SIG-M5 (cell line): ENCODE measurements at regions not wholly inside any gene's neighbourhood (a gene's known extent, or its start where the extent isn't known, plus 50 kb on each side); places are given as distances from the start of the nearest gene placed in this dataset.
"Not testable (repeated sequence)": the region's sequence is repeated elsewhere in the genome, so short reads cannot be mapped to it uniquely, and the experiment has no call there.

Experiments used
- DNase-seq: peaks from one replicate; lab custom pipeline; 2025; lab: John Stamatoyannopoulos, UW

- no peak for DNase-seq
Measured at GRCh38 chr5:103860327-103860726, 297.7 kb upstream of the NUDT12 start.

GRCh38 chr5:103858367-103858766 is 295.8 kb upstream of the NUDT12 start:
- DNase-seq: not testable (repeated sequence)

GRCh38 chr5:103851091-103851490 is 288.5 kb upstream of the NUDT12 start:
- no peak for DNase-seq

GRCh38 chr5:103849934-103850333 is 287.3 kb upstream of the NUDT12 start:
- DNase-seq: no peak

- DNase-seq: no peak
Measured at GRCh38 chr5:103847060-103847459, 284.5 kb upstream of the NUDT12 start.

GRCh38 chr5:103842936-103843335 is 280.3 kb upstream of the NUDT12 start:
- no peak for DNase-seq

- no peak for DNase-seq
Measured at GRCh38 chr5:103840600-103840999, 278.0 kb upstream of the NUDT12 start.

GRCh38 chr5:103834216-103834615 is 271.6 kb upstream of the NUDT12 start:
- DNase-seq: no peak

GRCh38 chr5:103829585-103829984 is 267.0 kb upstream of the NUDT12 start:
- no peak for DNase-seq

GRCh38 chr5:103827976-103828375 is 265.4 kb upstream of the NUDT12 start:
- DNase-seq: no peak

- no peak for DNase-seq
Measured at GRCh38 chr5:103821361-103821760, 258.8 kb upstream of the NUDT12 start.

GRCh38 chr5:103808464-103809106 is 246.0 kb upstream of the NUDT12 start:
- no peak for DNase-seq

GRCh38 chr5:103804711-103805110 is 242.1 kb upstream of the NUDT12 start:
- no peak for DNase-seq

GRCh38 chr5:103801681-103802080 is 239.1 kb upstream of the NUDT12 start:
- DNase-seq: no peak

GRCh38 chr5:103800741-103801495 is 238.3 kb upstream of the NUDT12 start:
- no peak for DNase-seq

GRCh38 chr5:103793595-103794182 is 231.1 kb upstream of the NUDT12 start:
- DNase-seq: no peak

GRCh38 chr5:103785569-103785968 is 223.0 kb upstream of the NUDT12 start:
- no peak for DNase-seq

- no peak for DNase-seq
Measured at GRCh38 chr5:103783669-103784068, 221.1 kb upstream of the NUDT12 start.

- no peak for DNase-seq
Measured at GRCh38 chr5:103780794-103781193, 218.2 kb upstream of the NUDT12 start.

GRCh38 chr5:103774721-103775120 is 212.1 kb upstream of the NUDT12 start:
- DNase-seq: no peak

- no peak for DNase-seq
Measured at GRCh38 chr5:103772248-103772647, 209.7 kb upstream of the NUDT12 start.

- DNase-seq: no peak
Measured at GRCh38 chr5:103764403-103764802, 201.8 kb upstream of the NUDT12 start.

- no peak for DNase-seq
Measured at GRCh38 chr5:103758996-103759395, 196.4 kb upstream of the NUDT12 start.
